BLaER1 (cell line): ENCODE measurements at regions not wholly inside any gene's neighbourhood (a gene's known extent, or its start where the extent isn't known, plus 50 kb on each side); places are given as distances from the start of the nearest gene placed in this dataset.

Experiments
- H3K27ac ChIP-seq: shearing (Covaris generic); formaldehyde crosslinking; 2 replicates; pipeline ENCODE4 v1.8.1; 2022
- H3K27me3 ChIP-seq: shearing (Covaris generic); formaldehyde crosslinking; 2 replicates; pipeline ENCODE4 v1.8.1; 2022
- H3K36me3 ChIP-seq: shearing (Covaris generic); formaldehyde crosslinking; 2 replicates; pipeline ENCODE4 v1.8.1; 2022
- H3K4me1 ChIP-seq: shearing (Covaris generic); formaldehyde crosslinking; 2 replicates; pipeline ENCODE4 v1.8.1; 2022
- H3K4me2 ChIP-seq: shearing (Covaris generic); formaldehyde crosslinking; 2 replicates; pipeline ENCODE4 v1.8.1; 2022
- H3K4me3 ChIP-seq: shearing (Covaris generic); formaldehyde crosslinking; 2 replicates; pipeline ENCODE4 v1.8.1; 2022
- H3K9ac ChIP-seq: shearing (Covaris generic); formaldehyde crosslinking; 2 replicates; pipeline ENCODE4 v1.8.1; 2022
- H3K9me3 ChIP-seq: shearing (Covaris generic); formaldehyde crosslinking; 2 replicates; pipeline ENCODE4 v1.8.1; 2022
- H4K20me1 ChIP-seq: shearing (Covaris generic); formaldehyde crosslinking; 2 replicates; pipeline ENCODE4 v1.8.1; 2022
- Cebpa-rat ChIP-seq: shearing (Covaris generic); IDR thresholded peaks from 2 replicates; pipeline ENCODE4 v1.8.1; 2022

- H3K36me3 ChIP-seq, result no peaks in the 10 kb centered on the region
- H3K9ac ChIP-seq, result no peak overlapping the region
- H4K20me1 ChIP-seq, result no peaks in the 10 kb centered on the region
- no peaks in the 10 kb centered on the region for H3K4me1 ChIP-seq
- H3K4me3 ChIP-seq, result no peak overlapping the region
- no peaks in the 10 kb centered on the region for H3K27me3 ChIP-seq
- TF ChIP-seq Cebpa-rat, result no peak
- no peak overlapping the region for H3K4me2 ChIP-seq
- no peak overlapping the region for H3K27ac ChIP-seq
- no peaks in the 10 kb centered on the region for H3K9me3 ChIP-seq
Observed at GRCh38 chr2:234722176-234722575, 225.3 kb upstream of the ARL4C start.

GRCh38 chr2:234719116-234719716 lies 222.3 kb upstream of the ARL4C start:
- no peaks in the 10 kb centered on the region for H3K36me3 ChIP-seq
- no peak overlapping the region for H3K9ac ChIP-seq
- TF ChIP-seq Cebpa-rat, result no peak
- H4K20me1 ChIP-seq, result no peaks in the 10 kb centered on the region
- H3K4me1 ChIP-seq, result no peaks in the 10 kb centered on the region
- H3K9me3 ChIP-seq, result no peaks in the 10 kb centered on the region
- no peaks in the 10 kb centered on the region for H3K27me3 ChIP-seq
- H3K4me3 ChIP-seq, result no peak overlapping the region
- H3K4me2 ChIP-seq, result no peak overlapping the region
- no peak overlapping the region for H3K27ac ChIP-seq

GRCh38 chr2:234716271-234716670 lies 219.4 kb upstream of the ARL4C start:
- Histone ChIP-seq H3K36me3 (no peaks in the 10 kb centered on the region), H3K4me2 (no peak overlapping the region)

GRCh38 chr2:234715671-234716250 lies 218.9 kb upstream of the ARL4C start:
- TF ChIP-seq Cebpa-rat, result no peak
- H3K4me3 ChIP-seq, result no peak overlapping the region
- H3K27me3 ChIP-seq, result no peaks in the 10 kb centered on the region
- no peak overlapping the region for H3K4me2 ChIP-seq
- H3K9me3 ChIP-seq, result no peaks in the 10 kb centered on the region
- H3K9ac ChIP-seq, result no peak overlapping the region
- H3K4me1 ChIP-seq, result no peaks in the 10 kb centered on the region
- H3K36me3 ChIP-seq, result no peaks in the 10 kb centered on the region
- no peaks in the 10 kb centered on the region for H4K20me1 ChIP-seq
- H3K27ac ChIP-seq, result no peak overlapping the region

More at GRCh38 chr2:234716271-234716670, 219.4 kb upstream of the ARL4C start:
- no peak overlapping the region for H3K4me3 ChIP-seq
- no peak overlapping the region for H3K9ac ChIP-seq
- no peaks in the 10 kb centered on the region for H3K9me3 ChIP-seq
- no peaks in the 10 kb centered on the region for H4K20me1 ChIP-seq
- TF ChIP-seq Cebpa-rat, result no peak
- no peaks in the 10 kb centered on the region for H3K4me1 ChIP-seq
- no peaks in the 10 kb centered on the region for H3K27me3 ChIP-seq
- H3K27ac ChIP-seq, result no peak overlapping the region

- Histone ChIP-seq H3K36me3 (no peaks in the 10 kb centered on the region), H3K27ac (no peak overlapping the region), H3K4me3 (no peak overlapping the region), H3K4me1 (no peaks in the 10 kb centered on the region), H3K4me2 (no peak overlapping the region), H3K9me3 (no peaks in the 10 kb centered on the region), H3K27me3 (no peaks in the 10 kb centered on the region), H4K20me1 (no peaks in the 10 kb centered on the region), H3K9ac (no peak overlapping the region)
- no peak for TF ChIP-seq Cebpa-rat
Observed at GRCh38 chr2:234714711-234715110, 217.8 kb upstream of the ARL4C start.

GRCh38 chr2:234712421-234712935 lies 215.6 kb upstream of the ARL4C start:
- no peak for TF ChIP-seq Cebpa-rat
- Histone ChIP-seq H3K4me1 (no peaks in the 10 kb centered on the region), H3K27ac (no peak overlapping the region), H3K27me3 (no peaks in the 10 kb centered on the region), H3K4me3 (no peak overlapping the region), H3K4me2 (no peak overlapping the region), H3K9me3 (no peaks in the 10 kb centered on the region), H4K20me1 (no peaks in the 10 kb centered on the region), H3K36me3 (no peaks in the 10 kb centered on the region), H3K9ac (no peak overlapping the region)

GRCh38 chr2:234711308-234711707 lies 214.4 kb upstream of the ARL4C start:
- no peak for TF ChIP-seq Cebpa-rat
- Histone ChIP-seq H3K36me3 (no peaks in the 10 kb centered on the region), H3K27me3 (no peaks in the 10 kb centered on the region), H4K20me1 (no peaks in the 10 kb centered on the region), H3K4me1 (no peaks in the 10 kb centered on the region), H3K4me3 (no peak overlapping the region), H3K27ac (no peak overlapping the region), H3K9ac (no peak overlapping the region), H3K9me3 (no peaks in the 10 kb centered on the region), H3K4me2 (no peak overlapping the region)

- no peak overlapping the region for H3K4me2 ChIP-seq
- H3K27me3 ChIP-seq, result no peaks in the 10 kb centered on the region
- no peak overlapping the region for H3K4me3 ChIP-seq
- no peaks in the 10 kb centered on the region for H3K36me3 ChIP-seq
- no peak overlapping the region for H3K9ac ChIP-seq
- no peaks in the 10 kb centered on the region for H3K4me1 ChIP-seq
- no peaks in the 10 kb centered on the region for H3K9me3 ChIP-seq
- no peaks in the 10 kb centered on the region for H4K20me1 ChIP-seq
- no peak for TF ChIP-seq Cebpa-rat
- H3K27ac ChIP-seq, result no peak overlapping the region
Observed at GRCh38 chr2:234710587-234710986, 213.7 kb upstream of the ARL4C start.

- no peak overlapping the region for H3K4me2 ChIP-seq
- no peaks in the 10 kb centered on the region for H4K20me1 ChIP-seq
- H3K36me3 ChIP-seq, result no peaks in the 10 kb centered on the region
- no peaks in the 10 kb centered on the region for H3K9me3 ChIP-seq
- no peak overlapping the region for H3K27ac ChIP-seq
- no peak overlapping the region for H3K9ac ChIP-seq
- TF ChIP-seq Cebpa-rat, result no peak
- no peaks in the 10 kb centered on the region for H3K4me1 ChIP-seq
- H3K4me3 ChIP-seq, result no peak overlapping the region
- no peaks in the 10 kb centered on the region for H3K27me3 ChIP-seq
Observed at GRCh38 chr2:234710066-234710465, 213.2 kb upstream of the ARL4C start.

GRCh38 chr2:234708717-234709116 lies 211.8 kb upstream of the ARL4C start:
- no peaks in the 10 kb centered on the region for H3K27me3 ChIP-seq
- no peak overlapping the region for H3K4me3 ChIP-seq
- H3K4me1 ChIP-seq, result no peaks in the 10 kb centered on the region
- H3K4me2 ChIP-seq, result no peak overlapping the region
- no peaks in the 10 kb centered on the region for H3K9me3 ChIP-seq
- no peak for TF ChIP-seq Cebpa-rat
- H4K20me1 ChIP-seq, result no peaks in the 10 kb centered on the region
- H3K27ac ChIP-seq, result no peak overlapping the region
- H3K9ac ChIP-seq, result no peak overlapping the region
- H3K36me3 ChIP-seq, result no peaks in the 10 kb centered on the region
